ENCODE measurements at regions not wholly inside any gene's neighbourhood (a gene's known extent, or its start where the extent isn't known, plus 50 kb on each side); places are given as distances from the start of the nearest gene placed in this dataset.
A peak's percentile ranks its signal among the peaks of the same experiment; 100 is the strongest.

- no peak overlapping the region for H3K4me3 ChIP-seq (ENCODE audit: control insufficient read depth, low read depth, low read length)
- DNase-seq (ENCODE audit: low read depth) = no peak
- TF ChIP-seq CTCF (IDR thresholded peaks at IDR 0.05; ENCODE audit: control insufficient read depth, insufficient read depth, low read depth, low read length, missing control alignments) = no peak
Observed at GRCh38 chr11:121944556-121945230, 171.3 kb downstream of the BLID start.

- TF ChIP-seq CTCF (IDR thresholded peaks at IDR 0.05; ENCODE audit: control insufficient read depth, insufficient read depth, low read depth, low read length, missing control alignments) = no peak
- no peak for DNase-seq (ENCODE audit: low read depth)
- H3K4me3 ChIP-seq (ENCODE audit: control insufficient read depth, low read depth, low read length) = no peak overlapping the region
Observed at GRCh38 chr11:121938076-121938475, 177.9 kb downstream of the BLID start.

- TF ChIP-seq CTCF (IDR thresholded peaks at IDR 0.05; ENCODE audit: control insufficient read depth, insufficient read depth, low read depth, low read length, missing control alignments) = no peak
- DNase-seq (ENCODE audit: low read depth) = peak; percentile 54
- H3K4me3 ChIP-seq (ENCODE audit: control insufficient read depth, low read depth, low read length) = no peak overlapping the region
Observed at GRCh38 chr11:121936781-121937447, 179.1 kb downstream of the BLID start.

GRCh38 chr11:121936370-121936769 is 179.6 kb downstream of the BLID start:
- DNase-seq (ENCODE audit: low read depth) = no peak
- no peak for TF ChIP-seq CTCF (IDR thresholded peaks at IDR 0.05; ENCODE audit: control insufficient read depth, insufficient read depth, low read depth, low read length, missing control alignments)
- H3K4me3 ChIP-seq (ENCODE audit: control insufficient read depth, low read depth, low read length) = no peak overlapping the region

GRCh38 chr11:121933694-121934093 is 182.3 kb downstream of the BLID start:
- no peak for TF ChIP-seq CTCF (IDR thresholded peaks at IDR 0.05; ENCODE audit: control insufficient read depth, insufficient read depth, low read depth, low read length, missing control alignments)
- DNase-seq (ENCODE audit: low read depth) = no peak
- H3K4me3 ChIP-seq (ENCODE audit: control insufficient read depth, low read depth, low read length) = no peak overlapping the region

- no peak for DNase-seq (ENCODE audit: low read depth)
- H3K4me3 ChIP-seq (ENCODE audit: control insufficient read depth, low read depth, low read length) = no peak overlapping the region
- no peak for TF ChIP-seq CTCF (IDR thresholded peaks at IDR 0.05; ENCODE audit: control insufficient read depth, insufficient read depth, low read depth, low read length, missing control alignments)
Observed at GRCh38 chr11:121933294-121933693, 182.7 kb downstream of the BLID start.
